Dendritic cell treated with granulocyte-macrophage colony-stimulating factor and Interleukin-4, amounts not matched to agents 40 ng/mL and 50 ng/mL, for 4 days (primary cell): ENCODE measurements at regions not wholly inside any gene's neighbourhood (a gene's known extent, or its start where the extent isn't known, plus 50 kb on each side); places are given as distances from the start of the nearest gene placed in this dataset.

Experiments used
- H3K27ac Mint-ChIP-seq: one replicate; pipeline ENCODE4 v1.8.0; 2022; ENCODE audit warnings: mild to moderate bottlenecking, mixed read lengths
- H3K27me3 Mint-ChIP-seq: one replicate; pipeline ENCODE4 v1.8.0; 2022; ENCODE audit warnings: mild to moderate bottlenecking, mixed read lengths
- H3K36me3 Mint-ChIP-seq: one replicate; pipeline ENCODE4 v1.8.0; 2022; ENCODE audit warnings: low read depth, mixed read lengths
- H3K4me1 Mint-ChIP-seq: one replicate; pipeline ENCODE4 v1.8.0; 2022; ENCODE audit warnings: low read depth, mixed read lengths
- H3K4me3 Mint-ChIP-seq: one replicate; pipeline ENCODE4 v1.8.0; 2022; ENCODE audit warnings: mild to moderate bottlenecking, moderate library complexity, mixed read lengths
- H3K9me3 Mint-ChIP-seq: one replicate; pipeline ENCODE4 v1.8.0; 2022; ENCODE audit warnings: mixed read lengths
- intact Hi-C: fragments of 100-400 bp; cut with micrococcal nuclease; formaldehyde crosslinking; loops from one replicate; pipeline ENCODE4 v1.15.0; 2022

GRCh38 chr5:60356745-60357144, 343.2 kb downstream of the DEPDC1B start:
- no peak overlapping the region for H3K4me3 Mint-ChIP-seq
- H3K27me3 Mint-ChIP-seq: no peaks in the 10 kb centered on the region
- H3K9me3 Mint-ChIP-seq: no peaks in the 10 kb centered on the region
- intact Hi-C loops: no loop called here
- H3K36me3 Mint-ChIP-seq: no peaks in the 10 kb centered on the region
- H3K27ac Mint-ChIP-seq: no peak overlapping the region
- H3K4me1 Mint-ChIP-seq: no peaks in the 10 kb centered on the region

GRCh38 chr5:60355181-60355580, 344.8 kb downstream of the DEPDC1B start:
- H3K36me3 Mint-ChIP-seq: no peaks in the 10 kb centered on the region
- intact Hi-C loops: no loop called here
- no peaks in the 10 kb centered on the region for H3K9me3 Mint-ChIP-seq
- no peak overlapping the region for H3K27ac Mint-ChIP-seq
- no peaks in the 10 kb centered on the region for H3K4me1 Mint-ChIP-seq
- no peak overlapping the region for H3K4me3 Mint-ChIP-seq
- no peaks in the 10 kb centered on the region for H3K27me3 Mint-ChIP-seq

GRCh38 chr5:60354311-60354710, 345.7 kb downstream of the DEPDC1B start:
- no peaks in the 10 kb centered on the region for H3K4me1 Mint-ChIP-seq
- no peaks in the 10 kb centered on the region for H3K36me3 Mint-ChIP-seq
- H3K4me3 Mint-ChIP-seq: no peak overlapping the region
- H3K9me3 Mint-ChIP-seq: no peaks in the 10 kb centered on the region
- no peak overlapping the region for H3K27ac Mint-ChIP-seq
- intact Hi-C loops: no loop called here
- H3K27me3 Mint-ChIP-seq: no peaks in the 10 kb centered on the region

GRCh38 chr5:60352992-60353599, 346.9 kb downstream of the DEPDC1B start:
- no peaks in the 10 kb centered on the region for H3K9me3 Mint-ChIP-seq
- H3K36me3 Mint-ChIP-seq: no peaks in the 10 kb centered on the region
- no peaks in the 10 kb centered on the region for H3K27me3 Mint-ChIP-seq
- no peak overlapping the region for H3K27ac Mint-ChIP-seq
- intact Hi-C loops: no loop called here
- H3K4me1 Mint-ChIP-seq: no peaks in the 10 kb centered on the region
- H3K4me3 Mint-ChIP-seq: no peak overlapping the region

GRCh38 chr5:60350794-60351193, 349.2 kb downstream of the DEPDC1B start:
- Mint-ChIP-seq H3K4me3 (no peak overlapping the region), H3K27ac (no peak overlapping the region), H3K4me1 (no peaks in the 10 kb centered on the region), H3K9me3 (no peaks in the 10 kb centered on the region), H3K36me3 (no peaks in the 10 kb centered on the region), H3K27me3 (no peaks in the 10 kb centered on the region)
- intact Hi-C loops: no loop called here

GRCh38 chr5:60349891-60350415, 350.0 kb downstream of the DEPDC1B start:
- H3K27ac Mint-ChIP-seq: no peak overlapping the region
- no peaks in the 10 kb centered on the region for H3K36me3 Mint-ChIP-seq
- intact Hi-C loops: no loop called here
- no peaks in the 10 kb centered on the region for H3K4me1 Mint-ChIP-seq
- no peaks in the 10 kb centered on the region for H3K9me3 Mint-ChIP-seq
- H3K4me3 Mint-ChIP-seq: no peak overlapping the region
- no peaks in the 10 kb centered on the region for H3K27me3 Mint-ChIP-seq

GRCh38 chr5:60346393-60346792, 353.6 kb downstream of the DEPDC1B start:
- no peaks in the 10 kb centered on the region for H3K9me3 Mint-ChIP-seq
- no peaks in the 10 kb centered on the region for H3K4me1 Mint-ChIP-seq
- no peaks in the 10 kb centered on the region for H3K36me3 Mint-ChIP-seq
- H3K27ac Mint-ChIP-seq: no peak overlapping the region
- no peak overlapping the region for H3K4me3 Mint-ChIP-seq
- H3K27me3 Mint-ChIP-seq: no peaks in the 10 kb centered on the region
- intact Hi-C loops: no loop called here

- H3K36me3 Mint-ChIP-seq: no peaks in the 10 kb centered on the region
- no peak overlapping the region for H3K27ac Mint-ChIP-seq
- intact Hi-C loops: no loop called here
- H3K4me1 Mint-ChIP-seq: no peaks in the 10 kb centered on the region
- no peaks in the 10 kb centered on the region for H3K9me3 Mint-ChIP-seq
- no peak overlapping the region for H3K4me3 Mint-ChIP-seq
- H3K27me3 Mint-ChIP-seq: no peaks in the 10 kb centered on the region
Observed at GRCh38 chr5:60343102-60343501, 356.9 kb downstream of the DEPDC1B start.

- no peak overlapping the region for H3K27ac Mint-ChIP-seq
- no peaks in the 10 kb centered on the region for H3K36me3 Mint-ChIP-seq
- no peak overlapping the region for H3K4me3 Mint-ChIP-seq
- intact Hi-C loops: no loop called here
- no peaks in the 10 kb centered on the region for H3K27me3 Mint-ChIP-seq
- H3K9me3 Mint-ChIP-seq: no peaks in the 10 kb centered on the region
- no peaks in the 10 kb centered on the region for H3K4me1 Mint-ChIP-seq
Observed at GRCh38 chr5:60340965-60341471, 358.9 kb downstream of the DEPDC1B start.

- H3K36me3 Mint-ChIP-seq: no peaks in the 10 kb centered on the region
- no peaks in the 10 kb centered on the region for H3K4me1 Mint-ChIP-seq
- H3K27me3 Mint-ChIP-seq: no peaks in the 10 kb centered on the region
- H3K9me3 Mint-ChIP-seq: no peaks in the 10 kb centered on the region
- no peak overlapping the region for H3K4me3 Mint-ChIP-seq
- intact Hi-C loops: no loop called here
- H3K27ac Mint-ChIP-seq: no peak overlapping the region
Observed at GRCh38 chr5:60340326-60340725, 359.6 kb downstream of the DEPDC1B start.

- intact Hi-C loops: no loop called here
- Mint-ChIP-seq H3K4me1 (no peaks in the 10 kb centered on the region), H3K4me3 (no peak overlapping the region), H3K9me3 (no peaks in the 10 kb centered on the region), H3K27me3 (no peaks in the 10 kb centered on the region), H3K36me3 (no peaks in the 10 kb centered on the region), H3K27ac (no peak overlapping the region)
Observed at GRCh38 chr5:60339691-60340201, 360.2 kb downstream of the DEPDC1B start.

- H3K27me3 Mint-ChIP-seq: no peaks in the 10 kb centered on the region
- H3K36me3 Mint-ChIP-seq: no peaks in the 10 kb centered on the region
- no peaks in the 10 kb centered on the region for H3K4me1 Mint-ChIP-seq
- intact Hi-C loops: no loop called here
- no peak overlapping the region for H3K27ac Mint-ChIP-seq
- no peak overlapping the region for H3K4me3 Mint-ChIP-seq
- no peaks in the 10 kb centered on the region for H3K9me3 Mint-ChIP-seq
Observed at GRCh38 chr5:60338846-60339245, 361.1 kb downstream of the DEPDC1B start.

GRCh38 chr5:60336491-60336890, 363.5 kb downstream of the DEPDC1B start:
- Mint-ChIP-seq H3K9me3 (no peaks in the 10 kb centered on the region), H3K27me3 (no peaks in the 10 kb centered on the region), H3K27ac (no peak overlapping the region), H3K4me1 (no peaks in the 10 kb centered on the region), H3K4me3 (no peak overlapping the region), H3K36me3 (no peaks in the 10 kb centered on the region)
- intact Hi-C loops: no loop called here

- Mint-ChIP-seq H3K4me1 (no peaks in the 10 kb centered on the region), H3K36me3 (no peaks in the 10 kb centered on the region), H3K27ac (no peak overlapping the region), H3K4me3 (no peak overlapping the region), H3K9me3 (no peaks in the 10 kb centered on the region), H3K27me3 (no peaks in the 10 kb centered on the region)
- intact Hi-C loops: no loop called here
Observed at GRCh38 chr5:60335913-60336312, 364.1 kb downstream of the DEPDC1B start.

GRCh38 chr5:60334281-60334713, 365.7 kb downstream of the DEPDC1B start:
- Mint-ChIP-seq H3K27ac (no peak overlapping the region), H3K27me3 (no peaks in the 10 kb centered on the region), H3K4me3 (no peak overlapping the region), H3K4me1 (no peaks in the 10 kb centered on the region), H3K9me3 (peaks cover 11% of the 10 kb centered on the region), H3K36me3 (no peaks in the 10 kb centered on the region)
- intact Hi-C loops: no loop called here
